Breast epithelium (tissue), 4 donors: ENCODE measurements at regions not wholly inside any gene's neighbourhood (a gene's known extent, or its start where the extent isn't known, plus 50 kb on each side); places are given as distances from the start of the nearest gene placed in this dataset.

Experiments
- DNase-seq, 2 donors: peaks; one replicate each; pipeline ENCODE4 v3.0.0-alpha.2; 2019; ENCODE audit warnings: low spot score in 2 of 2
- H3K27ac ChIP-seq, 2 donors: fragments of 200-600 bp; sonication (generic) in 1 of 2; one replicate each; pipeline ENCODE4 v1.5.1; 2016 to 2019; ENCODE audit warnings: mild to moderate bottlenecking in 1 of 2
- H3K27me3 ChIP-seq, 2 donors: fragments of 200-600 bp; sonication (generic) in 1 of 2; one replicate each; pipeline versions ENCODE4 v1.5.1 to v1.6.0; 2017 to 2019; ENCODE audit warnings: control low read depth in 1 of 2, mild to moderate bottlenecking in 1 of 2
- H3K36me3 ChIP-seq: fragments of 200-600 bp; one replicate; pipeline ENCODE4 v1.5.1; 2019
- H3K4me1 ChIP-seq, 2 donors: fragments of 200-600 bp; sonication (generic); one replicate each; pipeline ENCODE4 v1.5.1; 2016 to 2019; ENCODE audit warnings: control low read depth in 1 of 2
- H3K4me3 ChIP-seq, 3 donors: fragments of 200-600 bp; sonication (generic); 1 replicate in 2 of 3; 2 replicates in 1 of 3; pipeline ENCODE4 v1.5.1; 2016 to 2019; ENCODE audit warnings: mild to moderate bottlenecking in 3 of 3, moderate library complexity in 2 of 3
- H3K9me3 ChIP-seq, 2 donors: fragments of 200-600 bp; sonication (generic) in 1 of 2; one replicate each; pipeline ENCODE4 v1.5.1; 2016 to 2019; ENCODE audit warnings: control low read depth in 1 of 2
- CTCF ChIP-seq, 3 donors: fragments of 450-650 bp; IDR thresholded peaks; one replicate each; pipeline ENCODE4 v1.5.1; 2016 to 2017; ENCODE audit warnings: antibody characterized with exemption in 3 of 3, mild to moderate bottlenecking in 3 of 3, moderate library complexity in 3 of 3
- POLR2A ChIP-seq: fragments of 450-650 bp; IDR thresholded peaks from one replicate; pipeline ENCODE4 v1.6.1; 2016; ENCODE audit warnings: antibody characterized with exemption, mild to moderate bottlenecking, moderate library complexity
- POLR2AphosphoS5 ChIP-seq, 3 donors: sonication (generic); formaldehyde crosslinking; IDR thresholded peaks; one replicate each; pipeline ENCODE4 v1.6.1; 2017; ENCODE audit warnings: antibody characterized with exemption in 3 of 3
- intact Hi-C: fragments of 100-400 bp; cut with DNase I; formaldehyde crosslinking; loops from one replicate; pipeline ENCODE4 v1.15.1; 2023; ENCODE audit warnings: low total_unique reads

- Histone ChIP-seq H3K4me1 (no peaks in the 10 kb centered on the region), H3K27me3 (no peaks in the 10 kb centered on the region), H3K9me3 (no peaks in the 10 kb centered on the region), H3K27ac (no peak overlapping the region), H3K4me3 (no peak overlapping the region), H3K36me3 (no peaks in the 10 kb centered on the region)
- TF ChIP-seq POLR2AphosphoS5 (IDR thresholded peaks at IDR 0.05) = no peak
- TF ChIP-seq POLR2A = no peak
- TF ChIP-seq CTCF (IDR thresholded peaks at IDR 0.05) = no peak
- intact Hi-C loops = no loop called here
- no peak for DNase-seq
Measured at GRCh38 chr15:35626571-35627318, 80.8 kb upstream of the DPH6 start.

- H3K4me1 ChIP-seq = no peaks in the 10 kb centered on the region
- no peaks in the 10 kb centered on the region for H3K9me3 ChIP-seq
- intact Hi-C loops = no loop called here
- H3K36me3 ChIP-seq = no peaks in the 10 kb centered on the region
- H3K27me3 ChIP-seq = no peaks in the 10 kb centered on the region
- TF ChIP-seq POLR2A (no peak), CTCF (IDR thresholded peaks at IDR 0.05) (no peak), POLR2AphosphoS5 (IDR thresholded peaks at IDR 0.05) (no peak)
- no peak overlapping the region for H3K27ac ChIP-seq
- no peak overlapping the region for H3K4me3 ChIP-seq
- no peak for DNase-seq
Measured at GRCh38 chr15:35627696-35628095, 81.7 kb upstream of the DPH6 start.

- Histone ChIP-seq H3K36me3 (no peaks in the 10 kb centered on the region), H3K9me3 (no peaks in the 10 kb centered on the region), H3K4me3 (no peak overlapping the region), H3K27ac (no peak overlapping the region), H3K4me1 (no peaks in the 10 kb centered on the region), H3K27me3 (no peaks in the 10 kb centered on the region)
- DNase-seq = no peak
- intact Hi-C loops = no loop called here
- TF ChIP-seq POLR2A (no peak), POLR2AphosphoS5 (IDR thresholded peaks at IDR 0.05) (no peak), CTCF (IDR thresholded peaks at IDR 0.05) (no peak)
Measured at GRCh38 chr15:35629766-35630165, 83.8 kb upstream of the DPH6 start.

GRCh38 chr15:35630532-35630931, 84.6 kb upstream of the DPH6 start:
- Histone ChIP-seq H3K27ac (no peak overlapping the region), H3K4me1 (no peaks in the 10 kb centered on the region), H3K9me3 (no peaks in the 10 kb centered on the region), H3K4me3 (no peak overlapping the region), H3K27me3 (no peaks in the 10 kb centered on the region), H3K36me3 (no peaks in the 10 kb centered on the region)
- DNase-seq = no peak
- intact Hi-C loops = no loop called here
- no peak for TF ChIP-seq POLR2AphosphoS5 (IDR thresholded peaks at IDR 0.05)

GRCh38 chr15:35630985-35631384, 85.0 kb upstream of the DPH6 start:
- intact Hi-C loops = no loop called here
- H3K36me3 ChIP-seq = no peaks in the 10 kb centered on the region
- TF ChIP-seq POLR2A (no peak), CTCF (IDR thresholded peaks at IDR 0.05) (no peak), POLR2AphosphoS5 (IDR thresholded peaks at IDR 0.05) (no peak)
- H3K4me1 ChIP-seq = no peaks in the 10 kb centered on the region
- DNase-seq = no peak
- H3K4me3 ChIP-seq = no peak overlapping the region
- no peak overlapping the region for H3K27ac ChIP-seq
- H3K27me3 ChIP-seq = no peaks in the 10 kb centered on the region
- H3K9me3 ChIP-seq = no peaks in the 10 kb centered on the region
